Medulla oblongata (tissue), 1 donor: ENCODE measurements at regions not wholly inside any gene's neighbourhood (a gene's known extent, or its start where the extent isn't known, plus 50 kb on each side); places are given as distances from the start of the nearest gene placed in this dataset.
A peak's percentile ranks its signal among the peaks of the same experiment; 100 is the strongest.

Source experiments
- DNase-seq: peaks from one replicate; pipeline ENCODE4 v3.0.0-alpha.2; 2015; ENCODE audit errors: extremely low spot score

- no peak for DNase-seq
These were observed 117.7 kb upstream of the GGTLC1 start for GRCh38 chr20:24106150-24106800.

- no peak for DNase-seq
These were observed 114.3 kb upstream of the GGTLC1 start for GRCh38 chr20:24102749-24103333.

GRCh38 chr20:24102290-24102689, 113.7 kb upstream of the GGTLC1 start:
- DNase-seq: peak; percentile 24

GRCh38 chr20:24100370-24101011, 111.9 kb upstream of the GGTLC1 start:
- peak; percentile 67 for DNase-seq

GRCh38 chr20:24098886-24099285, 110.3 kb upstream of the GGTLC1 start:
- no peak for DNase-seq

- no peak for DNase-seq
These were observed 109.1 kb upstream of the GGTLC1 start for GRCh38 chr20:24097506-24098245.

- DNase-seq: no peak
These were observed 108.4 kb upstream of the GGTLC1 start for GRCh38 chr20:24096864-24097450.

GRCh38 chr20:24096264-24096663, 107.7 kb upstream of the GGTLC1 start:
- no peak for DNase-seq

GRCh38 chr20:24095756-24096155, 107.2 kb upstream of the GGTLC1 start:
- no peak for DNase-seq

- no peak for DNase-seq
These were observed 106.7 kb upstream of the GGTLC1 start for GRCh38 chr20:24095303-24095702.

GRCh38 chr20:24089576-24089975, 101.0 kb upstream of the GGTLC1 start:
- no peak for DNase-seq

- DNase-seq: no peak
These were observed 97.5 kb upstream of the GGTLC1 start for GRCh38 chr20:24086121-24086520.

GRCh38 chr20:24084281-24084680, 95.7 kb upstream of the GGTLC1 start:
- DNase-seq: no peak

GRCh38 chr20:24081077-24081476, 92.5 kb upstream of the GGTLC1 start:
- DNase-seq: no peak

GRCh38 chr20:24079661-24080412, 91.3 kb upstream of the GGTLC1 start:
- DNase-seq: no peak

- DNase-seq: no peak
These were observed 88.6 kb upstream of the GGTLC1 start for GRCh38 chr20:24077145-24077544.

GRCh38 chr20:24070679-24071078, 82.1 kb upstream of the GGTLC1 start:
- no peak for DNase-seq

- no peak for DNase-seq
These were observed 77.6 kb upstream of the GGTLC1 start for GRCh38 chr20:24066076-24066700.

- DNase-seq: no peak
These were observed 76.3 kb upstream of the GGTLC1 start for GRCh38 chr20:24064915-24065314.

GRCh38 chr20:24064092-24064491, 75.5 kb upstream of the GGTLC1 start:
- no peak for DNase-seq

GRCh38 chr20:24063100-24063499, 74.5 kb upstream of the GGTLC1 start:
- no peak for DNase-seq
